Body of pancreas (tissue), 4 donors: ENCODE measurements at regions not wholly inside any gene's neighbourhood (a gene's known extent, or its start where the extent isn't known, plus 50 kb on each side); places are given as distances from the start of the nearest gene placed in this dataset.

Experiments used
- ATAC-seq: fragments of 150-250 bp; one replicate; pipeline ENCODE4 v1.9.1; 2016
- DNase-seq, 4 donors: peaks; one replicate each; pipeline ENCODE4 v3.0.0-alpha.2; 2019
- H3K27ac ChIP-seq, 4 donors: fragments of 200-600 bp; sonication (generic); 1 replicate in 3 of 4; 2 replicates in 1 of 4; pipeline versions ENCODE4 v1.5.1 to v1.6.1; 2016 to 2019; ENCODE audit warnings: mild to moderate bottlenecking in 1 of 4, mixed read lengths in 1 of 4, moderate library complexity in 1 of 4
- H3K27me3 ChIP-seq, 2 donors: fragments of 200-600 bp; sonication (generic); one replicate each; pipeline ENCODE4 v1.6.0; 2016; ENCODE audit warnings: mild to moderate bottlenecking in 1 of 2
- H3K36me3 ChIP-seq, 2 donors: fragments of 200-600 bp; sonication (generic); replicated peaks in 1 of 2; 2 replicates each; pipeline ENCODE4 v1.5.1; 2016; ENCODE audit warnings: low read depth in 2 of 2; ENCODE audit not compliant: insufficient read depth in 1 of 2
- H3K4me1 ChIP-seq: fragments of 200-600 bp; sonication (generic); one replicate; pipeline ENCODE4 v1.6.0; 2016
- H3K4me3 ChIP-seq, 2 donors: fragments of 200-600 bp; sonication (generic); 1 replicate in 1 of 2; 2 replicates in 1 of 2; pipeline ENCODE4 v1.5.1; 2016 to 2019
- H3K9me3 ChIP-seq, 3 donors: fragments of 200-600 bp; sonication (generic); 1 replicate in 2 of 3; 2 replicates in 1 of 3; pipeline ENCODE4 v1.5.1; 2016
- CTCF ChIP-seq, 7 experiments: fragments of 450-650 bp in 4 of 7; fragments of 200-600 bp in 3 of 7; sonication (generic) in 3 of 7; IDR thresholded peaks; one replicate each; pipeline ENCODE4 v1.5.1; 2016 to 2019; ENCODE audit warnings: antibody characterized with exemption in 7 of 7
- POLR2A ChIP-seq, 3 donors: fragments of 450-650 bp; IDR thresholded peaks; one replicate each; pipeline ENCODE4 v1.6.1; 2016; ENCODE audit warnings: antibody characterized with exemption in 3 of 3, mild to moderate bottlenecking in 2 of 3
- WGBS, 2 donors: methylation state at CpG; one replicate each; pipeline ENCODE4 v1.1.5; 2017; 5-methylcytosine and 5-hydroxymethylcytosine counted together
- intact Hi-C: fragments of 100-400 bp; cut with DNase I; formaldehyde crosslinking; loops from one replicate; pipeline ENCODE4 v1.15.1; 2023

DNA sequence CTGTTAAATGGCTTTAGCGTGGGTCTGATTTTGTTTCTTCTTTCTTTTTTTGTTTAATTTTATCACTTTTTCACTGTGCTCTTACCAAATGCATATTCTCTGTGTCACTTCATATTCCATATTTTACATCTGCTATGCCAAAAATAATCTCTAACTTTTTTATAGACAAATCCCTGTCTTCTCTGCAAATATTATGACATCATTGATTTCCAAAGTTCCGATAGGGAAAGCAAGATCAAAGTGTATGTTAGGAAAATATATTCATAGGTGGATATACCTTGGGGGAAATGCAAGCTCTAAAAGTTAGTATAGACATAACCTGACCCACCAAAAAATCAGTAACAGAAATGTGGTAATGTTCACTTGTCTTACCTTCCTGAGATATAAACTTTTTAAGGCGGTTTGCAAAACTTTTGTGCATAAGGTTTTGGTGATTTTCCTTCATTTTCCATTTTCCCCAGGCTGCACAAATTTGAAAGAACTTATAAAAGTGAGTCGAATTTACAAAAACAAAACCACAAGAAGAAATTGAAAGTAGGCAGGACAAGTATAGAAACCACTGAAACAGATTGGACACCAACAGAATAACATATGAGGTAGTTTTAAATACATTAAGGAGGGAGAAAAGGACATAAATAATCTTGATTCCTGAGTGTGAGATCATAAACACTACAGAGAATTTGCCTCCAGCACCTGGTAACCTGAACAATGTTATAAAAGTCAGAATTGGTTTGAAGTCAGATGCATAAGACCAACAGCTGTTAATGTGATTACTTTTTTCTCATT is 63.1 kb upstream of the TFEC start:
- Histone ChIP-seq H3K9me3 (no peaks in the 10 kb centered on the region), H3K27me3 (no peaks in the 10 kb centered on the region), H3K4me3 (no peak overlapping the region), H3K4me1 (no peaks in the 10 kb centered on the region), H3K27ac (no peak overlapping the region), H3K36me3 (no peaks in the 10 kb centered on the region)
- WGBS, 2 donors, result 70 to 77% methylated on average over 4 of the region's 4 CpGs
- intact Hi-C loops, result no loop called here
- ATAC-seq (no peak), DNase-seq (no peak)
- TF ChIP-seq CTCF (IDR thresholded peaks at IDR 0.05) (no peak), POLR2A (IDR thresholded peaks at IDR 0.05) (no peak)

- intact Hi-C loops, result no loop called here
- TF ChIP-seq CTCF (IDR thresholded peaks at IDR 0.05) (no peak), POLR2A (IDR thresholded peaks at IDR 0.05) (no peak)
- Histone ChIP-seq H3K4me3 (no peak overlapping the region), H3K27me3 (no peaks in the 10 kb centered on the region), H3K4me1 (no peaks in the 10 kb centered on the region), H3K27ac (no peak overlapping the region), H3K36me3 (no peaks in the 10 kb centered on the region), H3K9me3 (no peaks in the 10 kb centered on the region)
- WGBS, 2 donors, result 63 to 66% methylated on average over 2 of the region's 2 CpGs
- no peak for DNase-seq
- no peak for ATAC-seq
Measured at GRCh38 chr7:116095396-116095795, 64.8 kb upstream of the TFEC start.

DNA sequence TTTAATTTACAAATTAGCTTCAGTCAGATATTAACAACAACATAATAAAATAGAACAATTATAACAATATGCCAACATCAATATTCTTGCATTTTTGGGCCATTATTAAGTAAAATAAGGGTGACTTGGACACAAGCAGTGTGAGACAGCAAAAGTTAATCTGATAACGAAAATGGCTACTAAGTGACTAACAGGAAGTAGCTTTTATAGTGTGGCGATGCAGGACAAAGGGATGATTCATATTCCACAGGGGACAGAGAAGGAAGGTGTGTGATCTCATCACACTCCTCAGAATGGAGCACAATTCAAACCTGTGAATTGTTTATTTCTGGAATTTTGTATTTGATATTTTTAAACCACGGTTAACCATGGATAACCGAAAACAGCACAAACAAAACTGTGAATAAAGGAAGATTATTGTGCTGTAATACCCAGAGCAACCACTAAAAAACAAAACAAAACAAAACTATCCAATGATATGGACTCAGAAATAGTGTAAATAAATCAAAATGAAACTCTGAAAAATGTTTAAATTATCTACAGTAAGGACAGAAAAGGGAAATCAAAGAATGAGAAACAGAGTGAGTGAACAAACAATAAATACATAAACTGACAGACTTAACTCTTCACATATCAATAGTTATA is 66.9 kb upstream of the TFEC start:
- intact Hi-C loops, result no loop called here
- no peak overlapping the region for H3K27ac ChIP-seq
- 71 to 73% methylated on average over 4 of the region's 4 CpGs for WGBS, 2 donors
- no peaks in the 10 kb centered on the region for H3K9me3 ChIP-seq
- H3K36me3 ChIP-seq, result no peaks in the 10 kb centered on the region
- DNase-seq, result no peak
- peak in 1 of 7 experiments; percentile 36 for TF ChIP-seq CTCF (IDR thresholded peaks at IDR 0.05)
- TF ChIP-seq POLR2A (IDR thresholded peaks at IDR 0.05), result no peak
- ATAC-seq, result no peak
- no peaks in the 10 kb centered on the region for H3K4me1 ChIP-seq
- no peak overlapping the region for H3K4me3 ChIP-seq
- H3K27me3 ChIP-seq, result no peaks in the 10 kb centered on the region

DNA sequence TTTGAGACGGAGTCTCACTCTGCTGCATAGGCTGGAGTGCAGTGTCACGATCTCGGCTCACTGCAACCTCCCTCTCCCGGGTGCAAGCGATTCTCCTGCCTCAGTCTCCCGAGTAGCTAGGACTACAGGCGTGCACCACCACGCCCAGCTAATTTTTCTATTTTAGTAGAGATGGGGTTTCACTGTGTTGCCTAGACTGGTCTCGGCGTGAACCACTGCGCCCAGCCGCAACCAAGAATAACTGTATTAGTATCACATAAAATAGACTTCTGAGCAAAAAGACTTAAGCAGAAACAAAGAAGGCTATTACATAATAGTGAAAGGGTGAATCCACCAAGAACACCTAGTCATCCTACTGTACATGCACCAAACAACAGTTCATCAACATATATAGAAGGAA is 67.6 kb upstream of the TFEC start:
- Histone ChIP-seq H3K4me3 (no peak overlapping the region), H3K9me3 (no peaks in the 10 kb centered on the region), H3K27me3 (no peaks in the 10 kb centered on the region), H3K36me3 (no peaks in the 10 kb centered on the region), H3K4me1 (no peaks in the 10 kb centered on the region), H3K27ac (no peak overlapping the region)
- intact Hi-C loops, result no loop called here
- DNase-seq (no peak), ATAC-seq (no peak)
- no peak for TF ChIP-seq CTCF (IDR thresholded peaks at IDR 0.05)
- TF ChIP-seq POLR2A (IDR thresholded peaks at IDR 0.05), result no peak
- WGBS, 2 donors, result 89 to 92% methylated on average over 12 of the region's 12 CpGs
